HG02852 (cell line): ENCODE measurements at regions not wholly inside any gene's neighbourhood (a gene's known extent, or its start where the extent isn't known, plus 50 kb on each side); places are given as distances from the start of the nearest gene placed in this dataset.

Experiments
- ATAC-seq: cut with Tn5 transposase; IDR thresholded peaks from one replicate; pipeline ENCODE4 v1.9.1; 2021; ENCODE audit warnings: mild to moderate bottlenecking, moderate library complexity; ENCODE audit not compliant: unreplicated experiment

DNA sequence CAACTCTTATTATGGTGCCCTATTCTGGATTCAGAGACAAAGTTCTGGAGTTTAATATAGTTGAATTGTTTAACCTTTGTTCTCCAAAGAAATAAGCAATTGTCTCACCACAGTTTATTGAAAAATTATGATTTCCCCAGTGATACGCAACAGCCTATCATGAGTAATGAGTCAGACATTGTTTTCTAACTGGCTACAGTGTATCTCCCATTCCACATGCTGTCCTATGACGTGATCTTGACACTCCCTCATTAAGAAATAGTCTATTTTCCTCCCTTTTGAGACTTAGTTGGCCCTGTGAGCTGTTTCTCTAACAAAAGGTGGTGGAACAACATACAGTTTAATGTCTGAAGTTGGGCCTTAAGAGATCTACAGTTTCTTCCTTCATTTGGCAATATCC lies 1290.6 kb upstream of the CDH6 start:
- ATAC-seq, result no peak

DNA sequence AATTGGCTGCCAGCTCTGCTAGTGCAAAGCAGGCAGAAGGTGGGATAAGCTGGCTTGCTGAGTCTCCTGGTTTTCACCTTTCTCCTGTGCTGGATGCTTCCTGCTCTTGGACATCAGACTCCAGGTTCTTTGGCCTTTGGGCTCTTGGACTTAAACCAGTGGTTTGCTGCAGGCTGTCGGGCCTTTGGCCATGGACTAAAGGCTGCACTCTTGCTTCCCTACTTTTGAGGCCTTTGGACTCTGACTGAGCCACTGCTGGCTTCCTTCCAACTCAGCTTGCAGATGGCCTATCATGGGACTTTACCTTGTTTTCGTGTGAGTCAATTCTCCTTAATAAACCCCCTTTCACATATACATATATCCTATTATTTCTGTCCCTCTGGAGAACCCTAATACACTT lies 1293.9 kb upstream of the CDH6 start:
- ATAC-seq, result no peak

DNA sequence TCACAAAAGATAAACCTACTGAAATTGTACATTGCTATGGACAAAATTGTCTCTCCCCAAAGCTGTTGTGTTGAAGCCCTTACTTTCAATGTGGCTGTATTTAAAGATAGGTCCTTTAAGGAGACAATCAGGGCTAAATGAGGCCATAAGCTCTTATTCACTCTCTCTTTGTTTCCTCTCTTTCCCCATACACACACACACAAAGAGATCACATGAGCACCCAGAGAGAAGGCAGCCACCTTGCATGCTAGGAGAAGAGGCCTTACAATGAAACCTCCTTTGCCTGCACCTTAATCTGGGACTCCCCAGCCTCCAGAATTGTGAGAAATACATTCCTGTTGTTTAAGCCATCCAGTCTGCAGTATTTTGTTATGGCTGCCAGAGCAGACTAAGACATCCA lies 1295.6 kb upstream of the CDH6 start:
- no peak for ATAC-seq

DNA sequence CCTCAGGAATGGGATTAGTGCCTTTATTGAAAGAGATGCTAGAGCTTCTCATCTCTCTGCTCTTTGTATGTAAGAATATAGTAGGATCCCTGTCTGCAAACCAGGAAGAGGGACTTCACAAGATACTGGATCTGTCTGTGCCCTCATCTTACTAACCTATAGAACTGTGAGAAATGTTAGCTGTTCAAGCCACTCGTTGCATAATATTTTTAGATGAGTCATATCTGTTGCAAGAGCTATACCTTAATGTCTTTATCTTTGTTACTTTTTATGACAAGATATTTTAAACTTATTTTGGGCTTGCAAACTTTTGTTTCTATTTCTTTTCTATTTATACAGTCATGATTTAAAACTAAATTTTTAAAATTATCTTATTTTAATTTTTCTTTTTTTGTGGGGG lies 1296.8 kb upstream of the CDH6 start:
- no peak for ATAC-seq

DNA sequence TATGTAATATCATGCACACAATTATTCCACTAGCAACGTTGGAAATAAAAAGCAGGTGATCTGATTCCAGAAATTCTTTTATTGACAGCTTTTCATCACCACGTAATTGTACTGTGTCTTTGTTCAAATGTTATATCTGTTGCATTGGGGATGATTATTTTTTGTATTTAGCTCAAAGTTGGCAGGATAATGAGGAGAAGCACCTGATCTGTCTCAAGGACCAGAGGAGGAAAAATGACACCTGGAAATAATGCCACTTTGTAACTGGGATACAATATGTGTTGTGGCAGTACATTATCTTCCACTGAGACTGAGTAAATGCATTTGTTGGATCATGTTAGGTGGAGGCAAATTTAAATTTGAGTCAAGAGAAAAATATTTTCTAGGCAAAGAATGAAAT lies 1298.8 kb upstream of the CDH6 start:
- no peak for ATAC-seq

DNA sequence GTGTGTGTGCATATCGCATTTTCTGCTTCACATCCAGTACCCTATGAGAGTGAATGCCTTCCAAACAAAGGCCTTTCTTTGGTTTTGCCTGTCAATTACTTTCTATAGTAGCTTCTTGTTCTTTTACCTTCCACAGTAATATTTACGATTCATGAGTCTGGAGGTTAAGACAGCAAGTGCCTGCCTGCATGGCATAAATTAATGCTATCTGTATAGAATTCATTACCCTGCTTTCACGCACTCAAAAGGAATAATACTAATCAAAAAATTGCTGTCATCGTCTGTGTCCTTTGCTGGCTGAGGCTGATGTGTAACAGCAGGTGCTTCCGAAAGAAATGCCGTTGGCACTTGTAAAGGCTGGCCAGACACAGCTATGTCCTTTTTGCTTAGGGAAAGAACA lies 1304.4 kb upstream of the CDH6 start:
- ATAC-seq, result no peak

DNA sequence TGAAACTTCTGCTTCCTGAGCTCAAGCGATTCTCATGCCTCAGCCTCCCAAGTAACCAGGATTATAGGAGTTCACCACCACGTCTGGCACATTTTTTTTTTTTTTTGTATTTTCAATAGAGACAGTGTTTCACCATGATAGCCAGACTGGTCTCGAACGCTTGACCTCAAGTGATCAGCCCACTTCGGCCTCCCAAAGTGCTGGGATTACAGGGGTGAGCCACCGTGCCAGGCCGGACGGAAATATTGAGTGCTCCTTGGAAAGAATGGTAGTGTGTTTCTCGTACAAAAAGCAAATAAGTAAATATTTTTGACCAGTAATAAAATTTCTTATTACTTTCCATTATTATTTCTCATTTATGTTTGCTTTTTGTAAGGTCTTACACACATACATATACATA lies 1307.9 kb upstream of the CDH6 start:
- ATAC-seq, result no peak

DNA sequence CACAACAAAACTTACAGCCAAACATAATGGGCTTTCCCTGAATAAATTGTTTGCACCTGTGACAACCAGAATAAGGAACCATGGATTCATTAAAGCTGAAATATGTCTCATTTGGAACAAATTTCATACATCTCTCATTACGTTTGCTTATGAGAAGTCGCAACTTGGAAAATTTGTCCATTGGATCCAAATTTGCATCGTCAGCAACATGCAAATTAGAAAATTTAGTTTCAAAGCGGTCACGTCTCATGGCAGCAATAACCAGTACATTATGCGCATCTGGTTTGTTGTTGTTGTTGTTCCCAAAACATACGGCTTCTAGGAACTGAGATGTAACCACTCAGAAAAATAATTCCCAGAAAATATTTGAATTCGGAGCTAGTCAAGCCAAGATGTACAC lies 1311.5 kb upstream of the CDH6 start:
- no peak for ATAC-seq

DNA sequence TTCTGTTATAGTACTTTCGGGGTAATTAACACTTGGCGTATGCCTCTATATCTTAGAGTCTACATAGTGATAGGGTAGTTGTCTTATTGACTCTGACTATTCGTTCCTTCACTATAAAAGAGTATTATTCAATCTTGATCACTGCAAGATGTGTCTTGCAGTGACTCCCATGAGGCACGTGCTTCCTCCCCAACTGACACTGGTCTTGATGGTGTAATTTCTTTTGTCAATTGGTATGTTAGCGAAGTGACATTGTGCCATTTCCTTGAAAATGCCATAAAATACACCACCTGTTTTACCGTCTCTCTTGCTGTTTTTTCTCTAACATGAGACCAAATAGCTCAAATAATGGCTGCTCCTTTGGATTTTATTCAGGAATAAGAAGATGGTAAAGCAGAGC lies 1314.1 kb upstream of the CDH6 start:
- ATAC-seq, result no peak

DNA sequence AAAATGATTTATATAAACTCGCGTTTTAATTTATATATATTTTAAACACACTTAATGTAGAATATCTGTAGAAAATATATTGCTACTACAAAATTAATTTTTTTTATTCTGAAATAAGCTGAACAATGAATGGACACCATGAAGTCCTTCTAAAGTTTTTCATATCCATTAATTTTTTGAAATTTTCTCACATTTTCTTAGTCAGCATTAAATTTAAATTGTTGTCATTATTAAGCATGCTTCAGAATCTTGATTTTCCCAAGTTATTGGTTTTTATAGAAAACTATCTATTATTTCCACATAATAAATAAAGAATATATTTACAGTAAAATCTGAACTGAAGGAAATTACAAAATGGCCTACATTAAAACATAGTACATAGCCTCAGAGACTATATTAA lies 1314.9 kb upstream of the CDH6 start:
- ATAC-seq, result no peak

DNA sequence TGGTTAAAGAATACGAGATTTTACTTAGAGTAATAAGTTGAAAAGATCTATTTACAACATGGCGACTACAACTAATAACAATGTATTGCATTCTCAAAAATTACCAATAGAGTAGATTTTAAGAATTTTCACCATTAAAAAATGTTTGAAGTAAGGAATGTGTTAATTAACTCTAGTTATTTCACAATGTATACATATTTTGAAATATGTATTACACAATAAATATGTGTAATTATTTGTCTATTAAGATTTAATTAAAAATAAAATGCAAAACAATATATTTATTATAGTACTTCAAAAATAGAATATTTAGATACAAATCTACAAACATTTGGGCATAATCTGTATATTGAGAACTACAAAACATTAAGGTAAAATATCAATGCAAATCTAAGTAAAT lies 1326.3 kb upstream of the CDH6 start:
- ATAC-seq, result no peak

DNA sequence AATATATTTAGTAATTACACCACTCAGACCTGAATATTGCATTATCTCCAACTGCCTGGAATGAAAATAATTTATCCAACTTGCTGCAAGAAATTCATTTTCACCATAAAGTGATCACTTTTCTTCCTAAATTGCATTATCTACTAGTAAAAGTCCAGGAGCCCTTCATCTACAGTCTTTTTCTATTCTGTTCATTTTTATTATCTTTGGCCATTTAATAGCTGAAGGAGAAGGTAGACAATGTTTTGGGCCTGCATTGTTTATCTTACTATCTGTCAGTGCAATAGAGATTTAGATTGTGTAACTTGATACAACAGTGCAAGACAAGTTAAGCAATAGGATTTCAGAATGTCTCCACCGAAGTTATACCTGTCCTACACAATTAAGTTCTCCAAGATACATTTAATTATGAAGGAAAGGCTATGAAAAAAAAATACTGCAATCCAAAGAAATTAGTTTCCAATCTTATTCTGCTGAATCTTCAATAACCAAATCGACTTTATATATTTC lies 1339.7 kb upstream of the CDH6 start:
- no peak for ATAC-seq

DNA sequence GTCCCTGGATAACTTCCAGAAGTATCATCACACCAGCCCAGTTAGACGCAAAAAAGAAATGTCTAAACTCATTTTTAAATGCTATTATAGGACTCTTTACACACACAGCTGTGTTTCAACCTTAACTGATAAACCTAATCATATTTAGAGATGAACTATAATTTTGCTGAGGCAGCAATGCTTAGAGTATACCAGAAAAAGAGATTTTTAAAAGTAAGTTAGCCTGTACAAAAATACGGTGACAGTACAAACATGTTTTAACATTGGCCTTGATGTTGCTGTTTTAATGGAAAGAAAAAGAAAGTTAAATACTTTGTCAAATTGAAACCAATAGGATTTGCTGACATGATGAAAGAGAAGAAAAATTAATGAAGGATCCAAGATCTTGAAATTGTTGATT lies 1341.2 kb upstream of the CDH6 start:
- ATAC-seq, result no peak

DNA sequence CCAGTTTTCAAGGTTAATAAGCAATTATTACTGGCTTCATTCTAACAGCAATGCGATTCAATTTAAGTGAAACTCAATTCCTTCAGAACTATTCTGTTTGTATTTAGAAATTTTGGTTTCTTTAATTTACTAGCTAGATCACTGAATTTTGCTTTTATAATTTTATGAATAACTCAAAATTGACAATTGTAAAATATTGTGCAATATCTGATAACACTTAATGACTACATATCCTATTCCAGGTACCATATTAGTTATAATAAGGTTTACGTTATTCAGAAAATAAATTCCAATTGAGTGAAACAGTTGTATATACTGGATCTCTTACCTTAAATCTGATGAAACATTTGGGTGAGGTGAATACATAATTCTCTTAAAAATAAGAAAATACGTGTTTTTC lies 1348.3 kb upstream of the CDH6 start:
- no peak for ATAC-seq

DNA sequence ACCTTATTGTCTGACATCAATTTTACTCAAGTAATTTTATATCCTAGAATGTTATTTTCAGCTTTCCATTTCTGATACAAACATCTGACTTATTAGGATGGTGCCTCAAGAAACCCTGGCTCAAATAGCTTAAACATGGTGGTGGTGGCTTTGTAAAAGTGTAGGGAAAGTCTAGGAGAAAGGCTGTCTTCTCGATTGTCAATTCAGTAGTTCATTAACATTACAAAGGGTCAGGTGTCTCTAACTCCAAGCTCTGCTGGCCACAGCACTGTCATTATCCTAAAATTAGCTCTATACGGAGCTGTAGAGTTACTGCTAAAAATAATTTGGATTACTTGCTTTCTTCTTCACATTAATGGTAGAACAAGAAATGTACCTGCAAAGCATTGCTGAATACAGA lies 1360.1 kb upstream of the CDH6 start:
- ATAC-seq, result no peak

DNA sequence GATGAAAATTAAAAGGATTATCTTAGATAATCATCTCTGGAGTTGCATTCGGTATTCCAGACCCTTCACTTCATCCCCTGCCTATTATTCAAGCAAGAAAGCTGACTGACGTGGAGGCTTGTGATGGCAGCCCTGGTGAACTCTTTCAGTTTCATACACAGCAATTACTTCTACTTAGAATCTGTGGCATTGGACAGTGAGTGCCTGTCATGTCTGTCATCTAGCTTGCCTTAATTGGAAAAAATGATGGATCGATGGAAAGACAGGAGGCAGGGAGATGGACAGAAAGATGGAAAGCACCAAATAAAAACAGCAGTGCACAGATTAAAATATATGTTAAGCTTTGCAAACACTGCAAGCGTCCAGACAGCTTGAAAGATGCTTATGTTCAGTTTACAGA lies 1371.0 kb upstream of the CDH6 start:
- ATAC-seq, result no peak

DNA sequence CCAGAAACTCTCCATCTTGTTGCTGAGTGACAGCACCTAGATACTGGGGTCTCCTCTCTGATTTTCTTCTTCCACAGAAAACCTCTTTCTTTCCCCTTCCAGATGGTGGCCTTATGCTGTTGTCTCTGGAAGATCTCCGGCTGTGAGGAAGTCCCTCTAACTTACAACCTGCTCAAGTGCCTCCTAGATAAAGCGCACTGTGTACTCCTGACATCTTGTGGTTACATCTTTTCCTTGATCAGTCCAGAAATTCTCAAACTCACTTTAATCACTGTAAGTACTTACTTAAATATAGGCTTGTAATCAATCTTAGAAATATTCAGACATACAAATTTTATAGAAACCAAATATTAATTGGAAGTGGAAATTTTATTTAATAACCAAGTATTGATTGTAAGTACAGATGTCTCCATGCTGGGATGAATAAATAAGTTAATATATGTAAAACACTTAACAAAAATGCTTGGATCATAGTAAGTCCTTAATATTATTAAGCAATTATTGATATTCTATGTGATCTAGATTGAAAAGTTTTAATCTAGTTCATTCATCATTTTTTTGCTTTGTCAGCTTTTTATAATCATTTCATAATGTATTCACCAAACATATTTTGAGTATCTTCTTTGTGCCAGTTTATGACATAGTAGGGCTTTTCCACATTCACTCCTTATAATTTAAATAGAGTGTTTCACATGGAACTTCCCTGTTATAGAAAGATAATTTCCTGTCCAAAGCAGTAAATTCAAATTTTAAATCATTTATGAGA lies 1381.4 kb upstream of the CDH6 start:
- no peak for ATAC-seq

DNA sequence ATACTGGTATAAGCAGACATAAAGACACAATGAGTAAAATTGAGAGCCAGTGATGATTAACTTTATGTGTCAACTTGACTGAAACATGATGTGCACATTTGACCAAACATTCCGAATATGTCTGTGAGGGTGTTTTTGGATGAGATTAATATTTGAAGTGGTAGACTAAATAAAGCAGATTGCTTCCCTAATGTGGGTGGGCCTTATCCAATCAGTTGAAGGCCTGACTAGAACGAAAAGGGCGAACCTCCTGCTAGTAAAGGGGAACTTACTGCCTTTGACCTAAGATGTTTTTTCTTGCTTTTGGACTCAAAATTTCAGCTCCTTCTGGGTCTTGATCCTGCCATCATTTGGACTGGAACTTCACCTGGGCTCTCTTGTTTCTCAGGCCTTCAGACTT lies 1387.7 kb upstream of the CDH6 start:
- no peak for ATAC-seq

DNA sequence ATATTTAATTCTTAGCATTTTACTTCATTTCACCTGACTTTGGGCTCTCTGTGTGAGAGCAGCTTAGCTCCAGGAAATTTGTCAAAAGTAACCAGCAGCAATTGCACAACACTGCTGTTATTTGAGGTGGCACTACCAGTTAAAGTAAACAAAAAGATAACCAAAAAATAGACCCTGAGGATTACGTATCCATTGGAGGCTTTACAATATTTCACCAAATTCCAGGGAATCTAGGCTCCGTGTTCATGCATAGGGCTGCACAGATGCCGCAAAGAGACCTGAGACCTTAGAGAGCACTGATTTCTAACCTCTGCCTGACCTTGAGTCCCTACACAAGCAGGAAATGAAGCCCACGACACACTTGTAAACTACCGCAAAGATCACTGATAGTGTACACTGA lies 1392.7 kb upstream of the CDH6 start:
- ATAC-seq, result no peak

DNA sequence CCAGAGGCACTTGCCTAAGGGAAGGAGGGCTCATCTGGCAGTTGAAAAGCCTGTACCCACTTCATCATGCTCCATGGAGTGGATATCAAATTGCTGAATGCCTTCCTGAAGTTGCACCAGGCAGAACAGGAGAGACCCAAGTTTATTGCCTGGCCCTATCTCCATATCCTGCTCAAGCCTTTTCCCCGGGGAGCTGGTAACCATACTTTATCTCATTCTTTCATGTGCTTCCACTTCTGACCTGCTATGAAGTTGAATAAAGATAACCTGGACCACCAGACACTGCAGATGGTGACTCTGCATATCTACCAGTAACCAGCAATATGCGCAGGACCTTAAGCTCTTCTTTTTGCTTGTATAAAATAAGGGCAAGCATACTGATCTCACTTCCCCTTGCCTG lies 1397.5 kb upstream of the CDH6 start:
- ATAC-seq, result no peak

DNA sequence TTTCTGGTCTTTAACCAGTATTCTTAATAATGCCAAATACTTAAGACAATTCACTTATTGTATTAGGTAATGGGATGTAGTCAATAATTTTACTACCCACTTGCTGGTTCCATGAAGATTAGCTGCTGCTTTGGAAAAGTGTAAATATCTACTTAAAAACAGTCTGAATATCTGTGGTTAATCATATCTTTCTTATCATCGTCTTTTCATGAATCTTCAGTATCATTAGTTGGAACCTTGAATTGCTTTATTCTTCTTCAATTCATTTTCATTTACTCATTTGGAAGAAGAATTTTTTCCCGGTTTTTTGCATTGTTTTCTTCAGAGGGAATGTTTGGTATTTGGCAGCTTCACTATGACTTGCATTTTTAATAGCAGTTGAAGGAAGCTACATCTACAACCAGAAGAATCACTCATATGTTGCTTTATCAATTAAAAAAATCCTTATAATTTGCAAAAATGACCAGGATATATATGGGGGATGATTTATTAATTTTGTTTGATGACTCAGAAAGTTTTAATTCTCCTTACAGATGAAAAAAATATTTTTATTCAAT lies 1398.3 kb upstream of the CDH6 start:
- ATAC-seq, result no peak

DNA sequence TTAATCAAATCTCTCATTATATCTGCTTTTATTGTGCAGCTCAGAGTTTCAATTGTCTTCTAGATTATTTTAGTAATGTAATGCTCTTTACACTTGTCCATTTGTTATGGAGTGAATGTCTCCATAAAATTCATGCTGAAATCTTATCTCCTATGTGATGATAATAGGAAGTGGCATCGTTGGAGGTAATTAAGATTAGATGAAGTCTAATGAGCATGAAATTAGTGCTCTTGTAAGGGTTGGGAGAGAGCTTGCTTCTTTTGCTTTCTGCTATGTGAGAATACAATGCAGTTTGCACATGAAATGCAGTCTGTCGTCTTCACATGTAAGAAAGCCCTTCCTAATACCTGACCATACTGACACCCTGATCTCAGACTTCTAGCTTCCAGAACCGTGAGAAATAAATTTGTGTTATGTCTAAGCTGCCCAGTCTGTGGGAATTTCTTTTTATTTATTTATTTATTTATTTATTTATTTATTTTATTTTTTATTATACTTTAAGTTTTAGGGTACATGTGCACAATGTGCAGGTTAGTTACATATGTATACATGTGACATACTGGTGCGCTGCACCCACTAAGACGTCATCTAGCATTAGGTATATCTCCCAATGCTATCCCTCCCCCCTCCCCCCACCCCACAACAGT lies 1399.2 kb upstream of the CDH6 start:
- no peak for ATAC-seq
